IPS-18c (cell line): ENCODE measurements at regions not wholly inside any gene's neighbourhood (a gene's known extent, or its start where the extent isn't known, plus 50 kb on each side); places are given as distances from the start of the nearest gene placed in this dataset.

Experiments used
- H3K4me3 ChIP-seq: 2 replicates; pipeline ENCODE4 v1.7.0; 2013; ENCODE audit warnings: low read depth, mild to moderate bottlenecking, low read length, moderate library complexity; ENCODE audit not compliant: insufficient read depth
- H3K9me3 ChIP-seq: one replicate; pipeline ENCODE4 v1.6.1; 2013; ENCODE audit warnings: mild to moderate bottlenecking, low read length, moderate library complexity; ENCODE audit not compliant: control insufficient read depth, insufficient read depth

DNA sequence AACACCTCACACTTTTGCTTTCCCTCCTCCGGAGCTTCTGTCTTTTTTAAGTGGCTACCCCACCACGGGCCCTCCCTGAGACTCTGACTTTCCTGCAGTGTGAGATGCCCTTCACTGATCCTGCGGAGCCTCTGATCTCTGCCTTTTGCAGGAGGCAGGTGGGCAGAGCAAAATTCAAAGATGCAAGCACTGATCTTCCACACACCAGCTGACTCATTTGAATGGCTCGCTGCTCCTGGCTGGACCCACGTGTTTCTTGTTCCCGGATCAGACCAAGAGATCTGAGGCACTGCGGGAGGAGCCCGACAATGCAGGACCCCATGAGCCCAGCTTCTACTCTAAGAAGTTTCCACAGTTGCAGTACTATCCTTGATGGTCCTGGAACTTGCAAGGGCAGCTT is 1607.9 kb upstream of the TENM3 start:
- Histone ChIP-seq H3K4me3 (no peak overlapping the region), H3K9me3 (no peaks in the 10 kb centered on the region)

DNA sequence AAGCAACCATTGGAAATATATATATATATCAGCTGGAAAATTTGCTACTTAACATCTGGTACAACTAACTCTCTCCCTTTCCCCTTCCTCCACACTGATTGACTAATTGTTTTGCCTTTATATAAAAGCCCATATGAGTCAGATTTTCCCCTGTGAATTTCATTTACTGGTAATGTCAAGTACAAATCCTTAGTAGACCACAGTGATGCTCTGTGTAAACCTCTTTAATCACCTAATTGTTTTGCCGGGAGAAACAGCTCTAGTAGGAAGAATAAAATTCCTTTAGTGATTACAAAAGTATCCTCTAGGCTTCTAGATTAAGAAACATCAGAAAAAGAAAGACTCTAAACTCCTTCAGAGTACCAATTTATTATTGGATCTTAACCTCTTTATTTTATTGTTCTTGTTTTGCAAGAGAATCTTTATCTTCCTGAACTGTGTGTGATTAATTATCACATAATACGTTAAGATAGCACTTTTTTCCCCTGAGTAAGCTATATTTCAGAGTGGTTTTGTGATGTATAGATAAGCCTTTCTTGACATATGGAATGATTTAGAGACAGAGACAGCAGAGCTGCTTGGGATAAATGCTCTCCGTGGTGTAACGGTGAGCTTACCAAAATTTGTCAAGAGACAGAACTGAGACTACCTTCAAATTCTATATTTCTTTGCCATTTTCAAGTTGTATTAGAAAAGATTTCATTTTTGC is 1606.4 kb upstream of the TENM3 start:
- H3K4me3 ChIP-seq, result no peak overlapping the region
- H3K9me3 ChIP-seq, result no peaks in the 10 kb centered on the region

- Histone ChIP-seq H3K4me3 (no peak overlapping the region), H3K9me3 (no peaks in the 10 kb centered on the region)
Observed at GRCh38 chr4:180637616-180638015, 1605.6 kb upstream of the TENM3 start.

- H3K9me3 ChIP-seq, result no peaks in the 10 kb centered on the region
- H3K4me3 ChIP-seq, result no peak overlapping the region
Observed at GRCh38 chr4:180640193-180640592, 1603.0 kb upstream of the TENM3 start.

DNA sequence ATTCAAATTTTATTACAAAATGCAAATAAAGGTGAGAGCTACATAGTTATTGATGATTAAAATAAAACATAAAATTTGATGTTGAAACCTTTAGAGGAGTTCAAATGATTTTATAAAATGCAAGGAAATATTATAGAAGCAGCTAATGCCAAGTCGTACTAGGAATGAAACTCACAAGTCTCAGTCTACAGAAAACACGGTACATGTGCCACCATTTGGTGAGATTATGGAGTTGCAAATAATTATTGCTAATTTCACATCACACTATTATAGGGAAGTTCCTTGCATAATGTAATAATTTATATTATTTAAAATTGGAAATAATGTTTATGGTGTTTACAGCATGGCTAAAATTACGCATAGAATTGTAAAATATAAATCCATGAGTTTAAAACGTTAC is 1601.7 kb upstream of the TENM3 start:
- Histone ChIP-seq H3K9me3 (no peaks in the 10 kb centered on the region), H3K4me3 (no peak overlapping the region)

DNA sequence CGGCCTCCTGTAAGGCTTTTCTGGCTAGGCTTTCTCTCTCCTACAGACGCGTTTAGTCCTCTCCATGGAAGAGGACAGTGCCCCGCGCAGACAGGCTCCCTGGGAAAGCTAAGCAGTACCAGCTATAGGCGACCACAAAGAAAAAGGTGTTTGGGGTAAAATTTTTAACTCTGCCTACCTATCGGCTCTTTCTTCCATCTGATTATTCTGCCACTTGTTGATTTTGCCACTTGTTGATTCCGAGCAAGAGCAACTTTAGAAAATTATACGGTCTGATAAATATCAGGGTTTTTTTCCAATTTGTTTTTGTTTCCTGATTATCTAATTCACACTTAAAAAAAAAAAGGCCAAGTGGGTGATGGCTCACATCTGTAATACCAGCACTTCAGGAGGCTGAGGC is 1600.5 kb upstream of the TENM3 start:
- H3K9me3 ChIP-seq, result no peaks in the 10 kb centered on the region
- no peak overlapping the region for H3K4me3 ChIP-seq

DNA sequence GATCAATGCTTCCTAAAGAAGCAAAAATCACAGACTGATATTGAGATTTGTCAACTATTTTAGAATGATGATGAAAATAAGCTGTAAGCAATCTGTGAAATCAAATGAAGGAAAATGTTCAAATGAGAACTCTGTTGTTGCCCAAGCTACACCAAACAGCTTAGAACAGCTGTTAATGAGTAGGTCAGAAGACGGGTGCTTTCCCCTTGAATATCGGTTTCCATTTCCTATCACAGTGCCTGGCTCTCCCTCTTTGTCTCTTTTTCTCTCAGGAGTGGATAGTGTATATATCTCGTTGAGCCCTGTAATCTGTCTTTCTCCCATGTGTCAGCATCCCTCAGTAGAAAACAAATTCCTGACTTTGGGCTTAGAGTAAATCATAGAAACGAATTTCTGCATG is 1592.9 kb upstream of the TENM3 start:
- Histone ChIP-seq H3K9me3 (no peaks in the 10 kb centered on the region), H3K4me3 (no peak overlapping the region)

DNA sequence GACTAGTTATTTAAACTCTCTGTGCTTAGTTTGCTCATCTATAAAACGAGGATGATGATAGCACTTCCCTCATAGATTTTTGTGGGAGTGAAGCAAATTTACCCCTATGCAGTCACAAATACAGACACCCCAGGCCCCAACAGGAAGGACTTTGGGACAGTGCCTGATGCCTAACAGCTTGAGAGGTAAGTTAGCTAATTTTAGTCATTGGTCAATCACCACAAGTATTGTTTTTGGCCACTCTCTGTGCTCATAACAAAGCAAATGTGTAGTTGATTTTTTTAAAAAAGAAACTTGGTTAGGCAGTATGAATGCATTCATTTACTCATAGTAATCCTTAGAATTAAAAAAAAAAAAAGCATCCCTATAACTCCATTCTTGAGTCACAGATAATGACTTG is 1590.7 kb upstream of the TENM3 start:
- Histone ChIP-seq H3K9me3 (no peaks in the 10 kb centered on the region), H3K4me3 (no peak overlapping the region)

DNA sequence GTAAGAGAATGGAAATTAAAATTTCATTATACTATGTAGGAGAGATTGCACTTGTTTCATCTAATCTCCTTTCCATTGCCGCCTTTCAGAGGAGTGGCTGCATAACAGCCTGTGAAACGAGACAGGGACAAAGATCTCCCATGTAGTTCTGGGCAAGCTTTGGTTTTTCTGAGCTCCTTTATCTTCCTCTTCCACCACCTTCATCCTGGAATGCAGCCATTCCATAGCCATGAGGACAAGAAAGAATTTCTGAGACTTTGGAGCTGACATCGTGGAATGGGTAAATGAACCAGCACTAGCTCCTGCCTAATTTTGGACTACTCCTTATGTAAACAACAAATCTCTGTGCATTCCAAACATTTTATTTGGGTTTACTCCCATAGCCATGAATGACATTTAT is 1587.3 kb upstream of the TENM3 start:
- H3K9me3 ChIP-seq, result no peaks in the 10 kb centered on the region
- H3K4me3 ChIP-seq, result no peak overlapping the region

DNA sequence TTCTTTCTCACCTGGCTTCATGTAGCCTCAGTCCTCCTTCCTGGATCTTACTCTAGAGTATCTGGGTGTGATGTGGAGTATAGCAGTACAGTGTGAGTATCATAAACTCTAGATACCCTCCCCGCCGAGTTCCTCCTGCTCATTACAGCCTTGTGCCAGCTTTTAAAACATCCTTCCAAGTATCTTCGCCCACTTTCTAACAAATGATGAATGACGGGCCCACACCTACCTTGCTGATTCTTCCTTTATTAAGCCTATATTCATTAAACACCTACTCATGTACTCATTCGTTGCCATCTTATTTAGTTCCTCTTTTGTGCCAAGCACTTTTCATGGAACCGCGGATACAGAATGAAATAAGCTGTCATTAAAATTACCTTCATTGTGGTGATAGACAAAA is 1585.3 kb upstream of the TENM3 start:
- no peaks in the 10 kb centered on the region for H3K9me3 ChIP-seq
- H3K4me3 ChIP-seq, result no peak overlapping the region

- no peak overlapping the region for H3K4me3 ChIP-seq
- H3K9me3 ChIP-seq, result no peaks in the 10 kb centered on the region
Observed at GRCh38 chr4:180664766-180665368, 1578.3 kb upstream of the TENM3 start.

GRCh38 chr4:180665481-180665880 is 1577.7 kb upstream of the TENM3 start:
- Histone ChIP-seq H3K4me3 (no peak overlapping the region), H3K9me3 (no peaks in the 10 kb centered on the region)

- no peaks in the 10 kb centered on the region for H3K9me3 ChIP-seq
- H3K4me3 ChIP-seq, result no peak overlapping the region
Observed at GRCh38 chr4:180665994-180666824, 1577.0 kb upstream of the TENM3 start.

- H3K4me3 ChIP-seq, result no peak overlapping the region
- no peaks in the 10 kb centered on the region for H3K9me3 ChIP-seq
Observed at GRCh38 chr4:180668732-180669131, 1574.5 kb upstream of the TENM3 start.

DNA sequence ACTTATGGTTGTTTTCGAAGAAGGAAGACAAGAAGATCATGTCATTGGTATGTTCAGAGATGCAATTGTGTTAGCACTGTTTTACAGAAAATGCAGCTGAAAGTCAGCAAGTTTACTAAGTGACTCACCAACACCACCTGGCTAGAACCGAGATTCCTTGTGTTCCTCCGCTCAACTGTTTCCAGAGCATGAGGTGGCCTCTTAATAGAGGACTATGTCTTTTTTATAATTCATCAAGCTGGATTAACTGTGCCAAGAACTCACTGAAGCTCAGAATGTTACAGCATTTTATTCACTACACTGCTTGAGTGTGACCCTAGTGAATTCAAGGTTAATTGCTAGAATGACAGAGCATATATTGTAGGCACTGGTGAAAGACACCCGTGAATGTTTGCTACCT is 1573.5 kb upstream of the TENM3 start:
- Histone ChIP-seq H3K4me3 (no peak overlapping the region), H3K9me3 (no peaks in the 10 kb centered on the region)

GRCh38 chr4:180674619-180675358 is 1568.4 kb upstream of the TENM3 start:
- no peak overlapping the region for H3K4me3 ChIP-seq
- H3K9me3 ChIP-seq, result no peaks in the 10 kb centered on the region

DNA sequence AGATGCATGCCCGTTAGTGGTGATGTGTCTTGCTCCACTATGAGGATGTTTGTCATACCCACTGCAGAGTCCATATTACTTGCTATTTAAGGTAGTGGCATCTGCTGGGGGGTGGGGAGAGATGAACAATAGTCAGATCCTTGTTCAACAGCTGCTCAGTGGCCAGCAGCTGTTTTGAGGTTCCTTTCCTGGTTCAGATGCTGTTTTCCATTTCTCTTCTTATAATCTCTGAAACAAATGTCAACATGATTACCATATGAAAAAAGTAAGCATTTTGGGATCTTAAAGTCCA is 1567.9 kb upstream of the TENM3 start:
- H3K9me3 ChIP-seq, result no peaks in the 10 kb centered on the region
- H3K4me3 ChIP-seq, result no peak overlapping the region

DNA sequence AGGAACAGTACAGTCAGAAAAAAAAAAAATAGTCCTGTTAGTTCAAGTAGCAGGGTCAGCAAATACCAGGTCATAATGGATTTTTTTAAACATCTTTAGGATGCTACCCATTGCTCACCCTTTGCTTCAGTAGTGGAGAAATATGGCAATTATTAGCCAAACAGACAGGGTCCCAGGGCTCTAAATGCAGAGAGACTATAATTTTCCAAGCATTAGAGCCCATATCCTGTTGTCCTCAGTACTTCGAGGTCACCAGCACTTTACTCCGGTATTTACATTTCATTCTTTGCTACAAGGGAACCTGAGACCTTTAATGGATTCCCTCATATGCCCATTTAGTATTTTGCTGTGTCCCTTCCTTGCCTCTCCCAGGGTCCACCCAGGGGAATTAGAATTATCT is 1562.9 kb upstream of the TENM3 start:
- no peak overlapping the region for H3K4me3 ChIP-seq

More for the DNA sequence above, 1562.9 kb upstream of the TENM3 start:
- H3K9me3 ChIP-seq, result no peaks in the 10 kb centered on the region
